Psoas muscle (tissue), 7 donors: ENCODE measurements at regions not wholly inside any gene's neighbourhood (a gene's known extent, or its start where the extent isn't known, plus 50 kb on each side); places are given as distances from the start of the nearest gene placed in this dataset.
A peak's percentile ranks its signal among the peaks of the same experiment; 100 is the strongest.

Experiments used
- ATAC-seq, 4 donors: fragments of 200-7000 bp; cut with Tn5 transposase; one replicate each; pipeline ENCODE4 v1.9.1; 2020; ENCODE audit warnings: moderate library complexity in 3 of 4, mild to moderate bottlenecking in 2 of 4
- DNase-seq, 2 donors: peaks; one replicate each; pipeline ENCODE4 v3.0.0-alpha.2; 2020
- H3K27ac ChIP-seq: fragments of 200-600 bp; one replicate; pipeline ENCODE4 v1.8.0; 2022
- H3K27me3 ChIP-seq, 3 donors: fragments of 200-600 bp in 1 of 3; one replicate each; pipeline versions ENCODE4 v1.6.1 to v1.8.0; 2013 to 2022; ENCODE audit warnings: low read length in 2 of 3, mild to moderate bottlenecking in 2 of 3, moderate library complexity in 1 of 3; ENCODE audit not compliant: insufficient read depth in 3 of 3
- H3K36me3 ChIP-seq, 2 donors: fragments of 200-600 bp in 1 of 2; one replicate each; pipeline versions ENCODE4 v1.6.1 to v1.8.0; 2013 to 2022; ENCODE audit warnings: low read depth in 1 of 2, mild to moderate bottlenecking in 1 of 2, moderate library complexity in 1 of 2; ENCODE audit not compliant: insufficient read depth in 1 of 2
- H3K4me1 ChIP-seq: fragments of 200-600 bp; one replicate; pipeline ENCODE4 v1.8.0; 2022
- H3K4me3 ChIP-seq: fragments of 200-600 bp; one replicate; pipeline ENCODE4 v1.8.0; 2022; ENCODE audit warnings: mild to moderate bottlenecking
- H3K9me3 ChIP-seq: fragments of 200-600 bp; one replicate; pipeline ENCODE4 v1.8.0; 2022
- CTCF ChIP-seq: fragments of 200-600 bp; IDR thresholded peaks from one replicate; pipeline ENCODE4 v1.8.0; 2022; ENCODE audit warnings: antibody characterized with exemption
- WGBS, 3 donors: extraction: QIAGEN DNeasy Blood & Tissue Kit; methylation state at CpG; one replicate each; pipeline versions ENCODE4 v1.1.6 to v1.1.7; 2013; 5-methylcytosine and 5-hydroxymethylcytosine counted together
- intact Hi-C, 2 donors: fragments of 100-400 bp; cut with DNase I; formaldehyde crosslinking; loops; one replicate each; pipeline versions ENCODE4 v1.11.0 to v1.14.2; 2022
- donor health status: healthy with polysubstance abuse.
- donor health status: DM: no; HTN: no; CAD: no; lungs with moderate emphysema.
- donor health status: Bipolar disorder and iron deficiency.
- donor health status: healthy.
- donor health status: DM: yes; HTN: yes; CAD: no.
- donor health status: DM: no; HTN: no; CAD: no.
- donor health status: DM: yes; HTN: yes; CAD: no.

- peaks cover 3 to 24% of the 10 kb centered on the region in 2 donors for H3K36me3 ChIP-seq
- H3K27me3 ChIP-seq = no peaks in the 10 kb centered on the region
- TF ChIP-seq CTCF = no peak
- no peak for ATAC-seq
- WGBS, 3 donors = 95 to 98% (median 97%) methylated on average over 6 of the region's 6 CpGs
- H3K9me3 ChIP-seq = no peaks in the 10 kb centered on the region
- intact Hi-C loops = no loop called here
- no peak for DNase-seq
- H3K27ac ChIP-seq = no peak overlapping the region
- peaks cover 31% of the 10 kb centered on the region for H3K4me1 ChIP-seq
- H3K4me3 ChIP-seq = no peak overlapping the region
These were observed 82.4 kb upstream of the MACF1 start for GRCh38 chr1:39122056-39122455.

DNA sequence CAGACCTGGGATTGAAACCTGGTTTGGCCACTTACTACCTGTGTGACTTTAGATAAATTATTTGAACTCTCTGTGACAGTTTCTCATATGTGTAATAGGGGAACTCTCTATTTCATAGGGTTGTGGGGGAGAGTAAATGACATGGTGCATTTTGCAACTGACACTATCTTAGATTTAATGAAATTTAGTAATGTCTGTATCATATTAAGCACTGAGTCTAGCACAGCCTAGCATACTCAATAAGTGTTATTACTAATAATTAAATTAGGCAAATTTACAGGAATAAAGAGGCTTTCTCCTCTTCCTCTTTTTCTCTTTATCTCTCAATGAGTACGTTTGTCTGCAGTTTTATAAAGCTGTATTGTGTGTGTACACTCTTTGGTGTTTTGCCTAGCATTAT is 80.2 kb upstream of the MACF1 start:
- 82 to 92% (median 88%) methylated on average over 1 of the region's 1 CpG for WGBS, 3 donors
- no peak for TF ChIP-seq CTCF
- H3K27me3 ChIP-seq = no peaks in the 10 kb centered on the region
- DNase-seq (no peak), ATAC-seq (no peak)
- peaks cover 23% of the 10 kb centered on the region for H3K4me1 ChIP-seq
- no peak overlapping the region for H3K27ac ChIP-seq
- H3K36me3 ChIP-seq = peaks cover 3 to 24% of the 10 kb centered on the region in 2 donors
- H3K9me3 ChIP-seq = no peaks in the 10 kb centered on the region
- intact Hi-C loops = no loop called here
- H3K4me3 ChIP-seq = no peak overlapping the region

DNA sequence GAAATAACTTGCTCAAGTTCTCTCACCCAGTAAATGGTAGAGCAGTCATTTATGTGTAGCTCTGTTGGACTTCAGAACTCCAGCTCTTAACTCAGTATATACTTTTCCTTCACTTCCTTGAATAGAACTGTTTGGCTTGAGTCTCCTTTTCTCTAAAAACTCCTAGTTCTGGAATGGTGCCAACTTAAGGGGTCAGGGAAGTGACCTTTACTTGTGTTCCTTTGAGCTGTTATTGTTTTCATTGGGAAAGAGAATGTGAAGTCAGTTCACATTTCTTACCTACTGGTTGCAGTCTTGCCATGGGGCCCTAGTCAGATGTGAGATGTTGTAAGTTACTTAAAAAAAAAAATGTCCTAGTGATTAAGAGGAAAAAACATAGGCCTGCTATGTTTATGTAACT is 77.0 kb upstream of the MACF1 start:
- no peak for TF ChIP-seq CTCF
- Histone ChIP-seq H3K4me1 (peaks cover 55% of the 10 kb centered on the region), H3K36me3 (peaks cover 3 to 16% of the 10 kb centered on the region in 2 donors), H3K27me3 (no peaks in the 10 kb centered on the region), H3K27ac (no peak overlapping the region), H3K9me3 (no peaks in the 10 kb centered on the region), H3K4me3 (no peak overlapping the region)
- DNase-seq = no peak
- peak in 1 of 4 donors; percentile 32 for ATAC-seq
- intact Hi-C loops = no loop called here

- intact Hi-C loops = no loop called here
- peaks cover 61% of the 10 kb centered on the region for H3K4me1 ChIP-seq
- WGBS, 3 donors = 56 to 68% (median 64%) methylated on average over 4 of the region's 4 CpGs
- H3K27me3 ChIP-seq = no peaks in the 10 kb centered on the region
- peaks cover 3 to 12% of the 10 kb centered on the region in 2 donors for H3K36me3 ChIP-seq
- H3K27ac ChIP-seq = no peak overlapping the region
- TF ChIP-seq CTCF = no peak
- DNase-seq (no peak), ATAC-seq (no peak)
- no peaks in the 10 kb centered on the region for H3K9me3 ChIP-seq
- H3K4me3 ChIP-seq = no peak overlapping the region
These were observed 76.4 kb upstream of the MACF1 start for GRCh38 chr1:39128126-39128525.

- H3K27me3 ChIP-seq = no peaks in the 10 kb centered on the region
- H3K9me3 ChIP-seq = no peaks in the 10 kb centered on the region
- H3K4me3 ChIP-seq = no peak overlapping the region
- ATAC-seq (no peak), DNase-seq (no peak)
- no peak overlapping the region for H3K27ac ChIP-seq
- no peak for TF ChIP-seq CTCF
- H3K36me3 ChIP-seq = peaks cover 3 to 12% of the 10 kb centered on the region in 2 donors
- H3K4me1 ChIP-seq = peaks cover 68% of the 10 kb centered on the region
- 88 to 90% (median 89%) methylated on average over 2 of the region's 2 CpGs for WGBS, 3 donors
- intact Hi-C loops = no loop called here
These were observed 75.5 kb upstream of the MACF1 start for GRCh38 chr1:39128959-39129358.
